BJ (cell line): ENCODE measurements at regions not wholly inside any gene's neighbourhood (a gene's known extent, or its start where the extent isn't known, plus 50 kb on each side); places are given as distances from the start of the nearest gene placed in this dataset.

Experiments used
- CTCF ChIA-PET: fragments of 350-600 bp; formaldehyde crosslinking; extraction: SDS; loops from one replicate; lab custom pipeline; 2021; ENCODE audit warnings: antibody characterized with exemption, inconsistent platforms; lab: Yijun Ruan, JAX
- POLR2A ChIA-PET: fragments of 300-600 bp; sonication (Branson Sonifier 250); formaldehyde crosslinking; extraction: SDS; loops from one replicate; lab custom pipeline; 2021; ENCODE audit warnings: antibody characterized with exemption; lab: Charles Lee
- DNase-seq: peaks from one replicate; pipeline ENCODE4 v3.0.0-alpha.2; 2011; ENCODE audit warnings: low read depth
- H3K27me3 ChIP-seq: 2 replicates; pipeline ENCODE4 v1.6.0; 2011; ENCODE audit warnings: low read length; ENCODE audit not compliant: control insufficient read depth, insufficient read depth
- H3K36me3 ChIP-seq: 2 replicates; pipeline ENCODE4 v1.5.1; 2011; ENCODE audit warnings: low read length; ENCODE audit not compliant: control insufficient read depth, insufficient read depth
- H3K4me3 ChIP-seq: 2 replicates; pipeline ENCODE4 v1.5.1; 2011; ENCODE audit warnings: low read depth, mild to moderate bottlenecking, control low read depth, low read length
- TF ChIP-seq, protein P1 (sequence below): IDR thresholded peaks from 2 replicates; pipeline ENCODE4 v1.5.1; 2011; ENCODE audit warnings: low read depth, mild to moderate bottlenecking, control low read depth, inconsistent platforms, low read length, moderate library complexity; ENCODE audit not compliant: insufficient read depth

DNA sequence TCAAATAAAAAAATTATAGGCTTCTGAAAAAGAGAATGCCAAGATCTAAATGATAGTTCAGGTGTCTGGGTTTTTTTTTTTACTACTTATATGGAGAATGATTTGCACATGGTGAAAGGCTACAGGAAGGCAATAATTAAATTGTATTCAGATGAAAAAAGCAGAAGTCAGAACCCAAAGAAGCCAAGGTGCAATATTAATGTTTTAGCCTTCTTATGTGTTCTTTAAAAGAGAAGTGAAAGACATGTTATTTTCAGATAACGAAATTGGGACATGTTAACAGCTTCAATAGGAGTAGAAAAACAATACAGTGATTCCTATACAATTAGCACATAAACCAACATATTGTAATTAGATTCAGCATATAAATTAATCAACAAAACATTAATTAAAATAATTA is 452.9 kb upstream of the PRMT6 start:
- Histone ChIP-seq H3K27me3 (no peaks in the 10 kb centered on the region), H3K36me3 (no peaks in the 10 kb centered on the region), H3K4me3 (no peak overlapping the region)
- TF ChIP-seq, protein P1, sequence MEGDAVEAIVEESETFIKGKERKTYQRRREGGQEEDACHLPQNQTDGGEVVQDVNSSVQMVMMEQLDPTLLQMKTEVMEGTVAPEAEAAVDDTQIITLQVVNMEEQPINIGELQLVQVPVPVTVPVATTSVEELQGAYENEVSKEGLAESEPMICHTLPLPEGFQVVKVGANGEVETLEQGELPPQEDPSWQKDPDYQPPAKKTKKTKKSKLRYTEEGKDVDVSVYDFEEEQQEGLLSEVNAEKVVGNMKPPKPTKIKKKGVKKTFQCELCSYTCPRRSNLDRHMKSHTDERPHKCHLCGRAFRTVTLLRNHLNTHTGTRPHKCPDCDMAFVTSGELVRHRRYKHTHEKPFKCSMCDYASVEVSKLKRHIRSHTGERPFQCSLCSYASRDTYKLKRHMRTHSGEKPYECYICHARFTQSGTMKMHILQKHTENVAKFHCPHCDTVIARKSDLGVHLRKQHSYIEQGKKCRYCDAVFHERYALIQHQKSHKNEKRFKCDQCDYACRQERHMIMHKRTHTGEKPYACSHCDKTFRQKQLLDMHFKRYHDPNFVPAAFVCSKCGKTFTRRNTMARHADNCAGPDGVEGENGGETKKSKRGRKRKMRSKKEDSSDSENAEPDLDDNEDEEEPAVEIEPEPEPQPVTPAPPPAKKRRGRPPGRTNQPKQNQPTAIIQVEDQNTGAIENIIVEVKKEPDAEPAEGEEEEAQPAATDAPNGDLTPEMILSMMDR, result no peak
- DNase-seq, result no peak
- ChIA-PET CTCF (no interaction called here), POLR2A (no interaction called here)

DNA sequence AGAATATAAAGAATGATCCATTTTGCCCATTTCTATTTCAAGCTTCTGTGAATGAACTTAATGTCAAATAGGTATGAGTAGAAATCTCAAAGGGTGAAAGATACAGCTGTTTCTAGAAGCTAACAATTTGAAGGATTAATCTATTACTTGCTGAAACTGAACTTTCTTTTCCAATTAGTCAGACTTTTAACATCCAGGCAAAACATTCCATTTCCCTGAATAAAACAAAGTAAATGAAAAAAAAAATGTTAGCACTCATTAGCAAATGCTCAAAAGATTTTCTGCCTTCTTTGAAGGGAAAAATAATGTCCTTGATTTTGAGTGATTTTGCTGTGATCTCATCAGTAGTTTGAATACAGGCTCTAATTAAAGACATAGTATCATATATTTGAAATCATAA is 447.6 kb upstream of the PRMT6 start:
- CTCF ChIA-PET, result no interaction called here
- Histone ChIP-seq H3K4me3 (no peak overlapping the region), H3K27me3 (no peaks in the 10 kb centered on the region), H3K36me3 (no peaks in the 10 kb centered on the region)
- no peak for DNase-seq
- TF ChIP-seq, protein P1, result no peak
- POLR2A ChIA-PET, result no interaction called here

DNA sequence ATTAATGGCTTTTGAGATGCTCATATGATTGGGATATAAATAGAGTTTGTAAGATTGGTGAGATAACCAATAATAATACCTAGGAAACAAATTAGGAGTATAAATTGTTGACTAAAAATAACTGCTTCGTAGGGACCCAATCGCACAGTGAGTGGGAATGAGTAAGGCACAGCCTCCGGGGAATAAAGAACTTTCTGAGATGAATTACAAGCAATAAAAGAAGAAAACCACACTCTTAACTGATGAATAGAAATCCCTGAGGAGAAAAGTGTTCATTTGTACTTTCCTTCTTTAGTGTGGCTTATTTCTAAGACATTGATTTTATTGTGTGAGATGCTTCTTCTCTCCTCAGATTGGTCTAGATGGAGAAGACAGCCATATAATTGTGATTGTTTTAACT is 443.4 kb upstream of the PRMT6 start:
- ChIA-PET POLR2A (no interaction called here), CTCF (no interaction called here)
- Histone ChIP-seq H3K27me3 (no peaks in the 10 kb centered on the region), H3K4me3 (no peak overlapping the region), H3K36me3 (no peaks in the 10 kb centered on the region)
- TF ChIP-seq, protein P1, result no peak
- DNase-seq, result no peak

DNA sequence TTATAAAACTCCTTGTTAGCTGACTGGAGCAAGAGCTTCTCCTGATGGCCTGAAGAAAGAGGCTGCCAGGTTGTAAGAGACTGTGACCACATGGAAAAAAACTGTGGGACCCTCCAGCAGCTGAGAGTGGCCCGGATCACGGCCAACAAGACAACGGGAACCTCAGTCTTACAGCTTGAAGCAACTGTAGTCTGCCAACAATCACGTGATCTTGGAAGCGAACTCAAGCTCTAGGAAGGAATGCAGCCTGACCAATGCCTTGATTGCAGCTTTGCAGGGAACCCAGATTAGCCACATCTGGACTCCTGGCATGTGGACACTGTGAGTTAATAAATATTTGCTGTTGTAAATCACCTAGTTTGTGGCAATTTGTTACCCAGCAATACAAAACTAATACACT is 442.6 kb upstream of the PRMT6 start:
- DNase-seq, result no peak
- no peaks in the 10 kb centered on the region for H3K27me3 ChIP-seq
- ChIA-PET POLR2A (no interaction called here), CTCF (no interaction called here)
- no peak overlapping the region for H3K4me3 ChIP-seq
- H3K36me3 ChIP-seq, result no peaks in the 10 kb centered on the region
- TF ChIP-seq, protein P1, result no peak

DNA sequence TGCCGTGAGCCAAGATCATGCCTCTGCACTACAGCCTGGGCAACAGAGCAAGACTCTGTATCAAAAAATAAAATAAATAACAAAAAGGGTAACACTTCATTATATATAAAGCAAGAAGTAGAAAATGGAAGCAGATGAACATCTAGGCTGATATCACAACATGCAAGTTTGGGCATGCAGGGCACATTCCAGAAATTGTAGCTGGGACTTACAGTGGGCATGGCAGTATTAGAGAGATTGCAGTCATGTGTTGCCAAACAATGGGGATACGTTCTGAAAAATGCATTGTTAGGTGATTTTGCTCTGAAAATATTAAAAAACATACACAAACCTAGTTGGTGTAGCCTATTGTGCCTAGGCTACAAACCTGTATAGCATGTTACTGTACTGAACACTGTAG is 441.0 kb upstream of the PRMT6 start:
- POLR2A ChIA-PET, result no interaction called here
- no peaks in the 10 kb centered on the region for H3K36me3 ChIP-seq
- DNase-seq, result no peak
- TF ChIP-seq, protein P1, result no peak
- H3K4me3 ChIP-seq, result no peak overlapping the region
- no peaks in the 10 kb centered on the region for H3K27me3 ChIP-seq
- CTCF ChIA-PET, result no interaction called here
